ENCODE measurements at regions not wholly inside any gene's neighbourhood (a gene's known extent, or its start where the extent isn't known, plus 50 kb on each side); places are given as distances from the start of the nearest gene placed in this dataset.

- no peak for TF ChIP-seq CTCF (conservative IDR thresholded peaks at IDR 0.05; ENCODE audit: low read depth in 2 of 2)
- no peak for TF ChIP-seq REST (IDR thresholded peaks at IDR 0.05; ENCODE audit: unreplicated experiment)
- no peak for TF ChIP-seq CREB1 (CRISPR knock-in tag; IDR thresholded peaks at IDR 0.05; ENCODE audit: low read depth)
- no peak for TF ChIP-seq POLR2AphosphoS5 (IDR thresholded peaks at IDR 0.05; ENCODE audit: low read depth)
- no peak for TF ChIP-seq EZH2phosphoT487 (IDR thresholded peaks at IDR 0.05; ENCODE audit: unreplicated experiment)
- TF ChIP-seq ZNF331 (CRISPR knock-in tag; IDR thresholded peaks at IDR 0.05; ENCODE audit: low read depth), result no peak
- TF ChIP-seq EZH2 (IDR thresholded peaks at IDR 0.05; ENCODE audit: low read depth, unreplicated experiment), result no peak
- no peak for TF ChIP-seq NANOG (IDR thresholded peaks at IDR 0.05; ENCODE audit: borderline replicate concordance)
- TF ChIP-seq STAT1 (IDR thresholded peaks at IDR 0.05; ENCODE audit: unreplicated experiment), result no peak
These were observed 1272.3 kb upstream of the CDH9 start for GRCh38 chr5:28310696-28311095.

All from GM23338 (cell line).